ENCODE measurements at regions not wholly inside any gene's neighbourhood (a gene's known extent, or its start where the extent isn't known, plus 50 kb on each side); places are given as distances from the start of the nearest gene placed in this dataset.
"Not testable (repeated sequence)": the region's sequence is repeated elsewhere in the genome, so short reads cannot be mapped to it uniquely, and the experiment has no call there.

DNA sequence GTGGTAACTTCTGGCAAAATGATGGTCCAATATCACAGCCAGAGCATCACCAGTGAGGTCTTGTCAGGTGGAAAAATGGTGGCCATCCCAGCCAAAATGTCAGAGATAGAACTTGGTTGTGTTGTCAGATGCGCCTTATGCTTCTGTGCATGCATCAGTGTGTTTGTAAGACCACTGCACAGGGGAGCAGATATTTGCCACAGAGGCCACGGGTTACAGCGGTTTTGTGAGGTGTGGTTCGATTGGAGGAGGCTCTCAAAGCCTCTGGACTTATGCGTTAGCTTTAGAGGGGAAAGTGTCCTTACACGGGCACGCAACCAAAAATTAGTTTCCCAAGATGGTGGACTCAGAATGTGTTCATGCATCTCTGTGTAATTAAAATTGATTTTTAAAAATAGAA, 243.8 kb downstream of the ADGRD1 start:
- H3K4me1 Mint-ChIP-seq (ENCODE audit: insufficient read depth, unreplicated experiment), result no peaks in the 10 kb centered on the region
- H3K27ac Mint-ChIP-seq (ENCODE audit: low read depth, unreplicated experiment), result no peak overlapping the region
- peaks cover 13% of the 10 kb centered on the region for H3K27me3 Mint-ChIP-seq (ENCODE audit: insufficient read depth, unreplicated experiment)
- no peaks in the 10 kb centered on the region for H3K9me3 Mint-ChIP-seq (ENCODE audit: unreplicated experiment)
- intact Hi-C loops (cut with micrococcal nuclease), result no loop called here
- no TSS peak for BruUV-seq (replicated peaks)
- ChIA-PET CTCF (no interaction called here), POLR2A (no interaction called here)
- no peak for TF ChIP-seq CTCF (IDR thresholded peaks at IDR 0.05; ENCODE audit: unreplicated experiment)
- DNase-seq (ENCODE audit: unreplicated experiment), result no peak
- H3K36me3 Mint-ChIP-seq (ENCODE audit: insufficient read depth, unreplicated experiment), result no peaks in the 10 kb centered on the region
- no peak overlapping the region for H3K4me3 Mint-ChIP-seq (ENCODE audit: unreplicated experiment)

GRCh38 chr12:131199221-131199620, 245.5 kb downstream of the ADGRD1 start:
- no peak for DNase-seq (ENCODE audit: unreplicated experiment)
- BruUV-seq (replicated peaks), result no TSS peak
- no peak overlapping the region for H3K27ac Mint-ChIP-seq (ENCODE audit: low read depth, unreplicated experiment)

DNA sequence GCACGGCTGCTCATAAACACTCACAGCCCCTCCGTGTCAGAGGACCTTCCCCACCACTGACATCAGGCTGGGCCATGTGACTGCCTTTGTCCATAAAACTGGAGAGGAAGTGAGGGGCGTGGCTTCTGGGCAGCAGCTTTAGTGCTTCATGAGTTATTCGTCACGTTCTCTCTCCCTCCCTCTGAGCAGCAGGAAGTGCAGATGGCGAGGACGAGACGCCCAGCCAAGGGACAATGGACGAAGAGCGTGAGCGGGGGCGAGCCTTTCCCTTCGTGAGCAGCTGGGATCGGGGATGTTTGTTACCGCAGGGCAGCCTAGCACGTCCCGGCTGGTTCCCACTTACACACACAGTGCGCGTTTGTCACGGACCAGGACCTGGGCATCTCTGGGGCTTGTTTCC, 248.2 kb downstream of the ADGRD1 start:
- H3K36me3 Mint-ChIP-seq (ENCODE audit: insufficient read depth, unreplicated experiment); CTCF ChIA-PET; H3K4me3 Mint-ChIP-seq (ENCODE audit: unreplicated experiment); H3K9me3 Mint-ChIP-seq (ENCODE audit: unreplicated experiment); H3K27ac Mint-ChIP-seq (ENCODE audit: low read depth, unreplicated experiment); POLR2A ChIA-PET; DNase-seq (ENCODE audit: unreplicated experiment); H3K27me3 Mint-ChIP-seq (ENCODE audit: insufficient read depth, unreplicated experiment); BruUV-seq (replicated peaks); H3K4me1 Mint-ChIP-seq (ENCODE audit: insufficient read depth, unreplicated experiment); intact Hi-C loops (cut with micrococcal nuclease): not testable (repeated sequence)

More at GRCh38 chr12:131199221-131199620, 245.5 kb downstream of the ADGRD1 start:
- Mint-ChIP-seq H3K4me3 (ENCODE audit: unreplicated experiment) (no peak overlapping the region), H3K9me3 (ENCODE audit: unreplicated experiment) (no peaks in the 10 kb centered on the region), H3K27me3 (ENCODE audit: insufficient read depth, unreplicated experiment) (no peaks in the 10 kb centered on the region), H3K4me1 (ENCODE audit: insufficient read depth, unreplicated experiment) (no peaks in the 10 kb centered on the region), H3K36me3 (ENCODE audit: insufficient read depth, unreplicated experiment) (no peaks in the 10 kb centered on the region)
- POLR2A ChIA-PET, result no interaction called here
- no peak for TF ChIP-seq CTCF (IDR thresholded peaks at IDR 0.05; ENCODE audit: unreplicated experiment)
- intact Hi-C loops (cut with micrococcal nuclease), result no loop called here
- CTCF ChIA-PET, result no interaction called here

- ChIA-PET POLR2A (no interaction called here), CTCF (interaction anchor here (0.6 kb wide), 1 partner anchor 1067 kb away, joined by 3 read pairs; no protein-coding TSS in a partner anchor)
- DNase-seq (ENCODE audit: unreplicated experiment), result no peak
- Mint-ChIP-seq H3K9me3 (ENCODE audit: unreplicated experiment) (no peaks in the 10 kb centered on the region), H3K36me3 (ENCODE audit: insufficient read depth, unreplicated experiment) (no peaks in the 10 kb centered on the region), H3K27ac (ENCODE audit: low read depth, unreplicated experiment) (no peak overlapping the region), H3K27me3 (ENCODE audit: insufficient read depth, unreplicated experiment) (no peaks in the 10 kb centered on the region), H3K4me3 (ENCODE audit: unreplicated experiment) (no peak overlapping the region), H3K4me1 (ENCODE audit: insufficient read depth, unreplicated experiment) (no peaks in the 10 kb centered on the region)
- intact Hi-C loops (cut with micrococcal nuclease), result no loop called here
- TF ChIP-seq CTCF (IDR thresholded peaks at IDR 0.05; ENCODE audit: unreplicated experiment), result no peak
- no TSS peak for BruUV-seq (replicated peaks)
Observed at GRCh38 chr12:131202592-131203378, 249.1 kb downstream of the ADGRD1 start.

Measured in MCF 10A (cell line).